DND-41 (cell line): ENCODE measurements at regions not wholly inside any gene's neighbourhood (a gene's known extent, or its start where the extent isn't known, plus 50 kb on each side); places are given as distances from the start of the nearest gene placed in this dataset.

Source experiments
- ATAC-seq: fragments of 200-7000 bp; cut with Tn5 transposase; 3 replicates; pipeline ENCODE4 v1.9.1; 2021; ENCODE audit warnings: low read depth; ENCODE audit not compliant: insufficient read depth
- DNase-seq: peaks from one replicate; pipeline ENCODE4 v3.0.0-alpha.2; 2020
- H2AFZ ChIP-seq: 2 replicates; pipeline ENCODE4 v1.6.0; 2012; ENCODE audit warnings: low read depth, low read length
- H3K27ac ChIP-seq: 2 replicates; pipeline ENCODE4 v1.5.1; 2012; ENCODE audit warnings: low read length, inconsistent platforms
- H3K27me3 ChIP-seq: fragments of 200-600 bp; sonication (generic); 2 replicates; pipeline ENCODE4 v1.6.0; 2012; ENCODE audit warnings: low read length, mild to moderate bottlenecking, inconsistent platforms; ENCODE audit not compliant: insufficient read depth, poor library complexity
- H3K36me3 ChIP-seq: 2 replicates; pipeline ENCODE4 v1.5.1; 2012; ENCODE audit warnings: low read length, inconsistent platforms; ENCODE audit not compliant: insufficient read depth
- H3K4me1 ChIP-seq: 2 replicates; pipeline ENCODE4 v1.5.1; 2012; ENCODE audit warnings: mild to moderate bottlenecking, low read length; ENCODE audit not compliant: insufficient read depth
- H3K4me2 ChIP-seq: 2 replicates; pipeline ENCODE4 v1.6.0; 2012; ENCODE audit warnings: mild to moderate bottlenecking, moderate library complexity, low read length, inconsistent platforms; ENCODE audit not compliant: insufficient read depth
- H3K4me3 ChIP-seq, 2 experiments: fragments of 200-600 bp in 1 of 2; shearing (Covaris generic) in 1 of 2; 2 replicates each; pipeline ENCODE4 v1.5.1; 2012 to 2016; ENCODE audit warnings: inconsistent platforms in 2 of 2, low read length in 2 of 2, mild to moderate bottlenecking in 2 of 2, low read depth in 1 of 2, moderate library complexity in 1 of 2
- H3K79me2 ChIP-seq: 2 replicates; pipeline ENCODE4 v1.6.0; 2012; ENCODE audit warnings: low read length, inconsistent platforms; ENCODE audit not compliant: insufficient read depth
- H3K9ac ChIP-seq: 2 replicates; pipeline ENCODE4 v1.6.0; 2012; ENCODE audit warnings: low read depth, mild to moderate bottlenecking, inconsistent platforms, low read length, moderate library complexity
- H3K9me3 ChIP-seq: 2 replicates; pipeline ENCODE4 v1.5.1; 2012; ENCODE audit warnings: low read length, moderate library complexity, mild to moderate bottlenecking, inconsistent platforms; ENCODE audit not compliant: insufficient read depth, severe bottlenecking
- H4K20me1 ChIP-seq: 2 replicates; pipeline ENCODE4 v1.6.0; 2012; ENCODE audit warnings: low read length; ENCODE audit not compliant: insufficient read depth
- CTCF ChIP-seq: IDR thresholded peaks from 2 replicates; pipeline ENCODE4 v1.5.1; 2012; ENCODE audit warnings: borderline replicate concordance, low read length, moderate library complexity, mild to moderate bottlenecking; ENCODE audit not compliant: poor library complexity, severe bottlenecking; ENCODE audit errors: extremely low read depth
- EZH2 ChIP-seq: IDR thresholded peaks from 3 replicates; pipeline ENCODE4 v1.6.1; 2012; ENCODE audit warnings: borderline replicate concordance, low read depth, mild to moderate bottlenecking, moderate library complexity, low read length, inconsistent platforms; ENCODE audit not compliant: severe bottlenecking

- no peak for DNase-seq
- H3K4me3 ChIP-seq: no peak overlapping the region
- H3K4me2 ChIP-seq: no peak overlapping the region
- H3K9me3 ChIP-seq: no peaks in the 10 kb centered on the region
- no peaks in the 10 kb centered on the region for H3K79me2 ChIP-seq
- no peak overlapping the region for H2AFZ ChIP-seq
- H3K27ac ChIP-seq: no peak overlapping the region
- H3K27me3 ChIP-seq: peaks cover 28% of the 10 kb centered on the region
- no peak for ATAC-seq
- TF ChIP-seq CTCF (no peak), EZH2 (no peak)
- H3K36me3 ChIP-seq: no peaks in the 10 kb centered on the region
- H3K9ac ChIP-seq: no peak overlapping the region
- H3K4me1 ChIP-seq: no peaks in the 10 kb centered on the region
- H4K20me1 ChIP-seq: no peaks in the 10 kb centered on the region
Observed at GRCh38 chr1:207971331-207972219, 60.6 kb upstream of the CD34 start.

DNA sequence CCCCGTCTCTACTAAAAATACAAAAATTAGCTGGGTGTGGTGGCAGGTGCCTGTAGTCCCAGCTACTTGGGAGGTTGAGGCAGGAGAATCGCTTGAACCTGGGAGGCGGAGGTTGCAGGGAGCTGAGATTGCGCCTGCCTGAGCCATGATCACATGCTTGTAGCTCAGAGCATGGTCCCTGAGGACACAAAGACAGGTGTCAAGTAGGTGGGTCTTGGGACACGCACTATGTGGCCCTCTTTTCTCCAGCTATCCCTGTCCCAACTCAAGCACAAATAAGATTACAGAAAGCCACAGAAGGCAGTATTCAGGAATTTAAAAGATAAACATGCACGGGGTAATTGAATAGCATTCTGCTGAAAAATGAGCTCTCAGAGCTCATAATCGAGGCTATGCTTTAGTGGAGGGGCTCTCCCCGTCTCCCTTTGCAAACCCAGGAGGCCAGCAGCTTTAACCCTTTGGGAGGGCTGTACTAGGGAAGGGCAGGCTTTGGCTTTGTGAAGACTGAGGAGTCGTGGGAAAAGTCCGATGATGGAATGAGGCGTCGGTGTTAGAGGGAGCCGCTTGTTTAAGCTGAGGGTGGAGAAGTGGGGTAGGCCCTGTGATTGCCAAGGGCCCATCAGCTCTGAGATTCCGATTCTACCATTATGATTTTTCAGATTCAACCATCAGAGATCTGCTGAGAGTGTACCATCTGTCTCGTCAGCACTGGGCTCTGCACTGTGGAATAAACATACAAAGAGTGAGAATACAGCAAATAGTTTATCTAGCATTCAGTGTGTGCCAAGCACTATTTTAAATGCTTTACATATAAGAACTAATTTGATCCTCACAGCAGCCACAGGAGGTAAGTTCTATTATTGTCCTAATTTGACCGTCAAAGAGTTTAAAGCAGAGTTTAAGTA, 59.7 kb upstream of the CD34 start:
- ATAC-seq (no peak), DNase-seq (no peak)
- Histone ChIP-seq H3K4me3 (no peak overlapping the region), H4K20me1 (no peaks in the 10 kb centered on the region), H3K9me3 (no peaks in the 10 kb centered on the region), H3K4me2 (no peak overlapping the region), H3K27me3 (peaks cover 28% of the 10 kb centered on the region), H3K79me2 (no peaks in the 10 kb centered on the region), H3K36me3 (no peaks in the 10 kb centered on the region), H2AFZ (no peak overlapping the region), H3K9ac (no peak overlapping the region), H3K4me1 (no peaks in the 10 kb centered on the region), H3K27ac (no peak overlapping the region)
- TF ChIP-seq CTCF: no peak
- TF ChIP-seq EZH2: no peak

- no peak overlapping the region for H2AFZ ChIP-seq
- H3K27ac ChIP-seq: no peak overlapping the region
- no peak overlapping the region for H3K9ac ChIP-seq
- DNase-seq: no peak
- H3K36me3 ChIP-seq: no peaks in the 10 kb centered on the region
- no peaks in the 10 kb centered on the region for H3K9me3 ChIP-seq
- H3K4me3 ChIP-seq: no peak overlapping the region
- no peaks in the 10 kb centered on the region for H3K79me2 ChIP-seq
- H3K4me2 ChIP-seq: no peak overlapping the region
- ATAC-seq: no peak
- H4K20me1 ChIP-seq: no peaks in the 10 kb centered on the region
- TF ChIP-seq EZH2 (no peak), CTCF (no peak)
- peaks cover 25% of the 10 kb centered on the region for H3K27me3 ChIP-seq
- no peaks in the 10 kb centered on the region for H3K4me1 ChIP-seq
Observed at GRCh38 chr1:207969528-207969927, 58.6 kb upstream of the CD34 start.
